Tibial nerve (tissue), 4 donors: ENCODE measurements at regions not wholly inside any gene's neighbourhood (a gene's known extent, or its start where the extent isn't known, plus 50 kb on each side); places are given as distances from the start of the nearest gene placed in this dataset.
A peak's percentile ranks its signal among the peaks of the same experiment; 100 is the strongest.

Source experiments
- DNase-seq, 2 donors: peaks; one replicate each; pipeline ENCODE4 v3.0.0-alpha.2; 2019; ENCODE audit warnings: low spot score in 2 of 2
- H3K27ac ChIP-seq, 4 donors: fragments of 200-600 bp; sonication (generic) in 3 of 4; one replicate each; pipeline ENCODE4 v1.5.1; 2017 to 2019; ENCODE audit warnings: mild to moderate bottlenecking in 1 of 4
- H3K27me3 ChIP-seq, 2 donors: fragments of 200-600 bp; sonication (generic) in 1 of 2; one replicate each; pipeline versions ENCODE4 v1.5.1 to v1.6.0; 2017 to 2019
- H3K36me3 ChIP-seq, 3 donors: fragments of 200-600 bp; sonication (generic); one replicate each; pipeline ENCODE4 v1.5.1; 2018 to 2019
- H3K4me1 ChIP-seq, 4 donors: fragments of 200-600 bp; sonication (generic) in 3 of 4; one replicate each; pipeline ENCODE4 v1.5.1; 2017 to 2019
- H3K4me3 ChIP-seq, 4 donors: fragments of 200-600 bp; sonication (generic) in 3 of 4; one replicate each; pipeline ENCODE4 v1.5.1; 2017 to 2019; ENCODE audit warnings: mild to moderate bottlenecking in 1 of 4, moderate library complexity in 1 of 4
- H3K9me3 ChIP-seq, 4 donors: fragments of 200-600 bp; sonication (generic) in 3 of 4; one replicate each; pipeline ENCODE4 v1.5.1; 2017 to 2019
- EP300 ChIP-seq, 2 donors: sonication (generic); formaldehyde crosslinking; IDR thresholded peaks; one replicate each; pipeline ENCODE4 v1.6.1; 2017; ENCODE audit warnings: antibody characterized with exemption in 2 of 2, mild to moderate bottlenecking in 1 of 2
- POLR2A ChIP-seq, 2 donors: fragments of 450-650 bp; IDR thresholded peaks; one replicate each; pipeline ENCODE4 v1.6.1; 2017; ENCODE audit warnings: antibody characterized with exemption in 2 of 2, mild to moderate bottlenecking in 2 of 2, moderate library complexity in 2 of 2
- WGBS, 2 donors: methylation state at CpG; one replicate each; pipeline ENCODE4 v1.1.5; 2018; 5-methylcytosine and 5-hydroxymethylcytosine counted together
- TF ChIP-seq, protein P1 (sequence below), 5 experiments: fragments of 200-600 bp in 3 of 5; fragments of 450-650 bp in 2 of 5; sonication (generic) in 3 of 5; IDR thresholded peaks; one replicate each; pipeline ENCODE4 v1.5.1; 2016 to 2019; ENCODE audit warnings: antibody characterized with exemption in 5 of 5, mild to moderate bottlenecking in 3 of 5, moderate library complexity in 2 of 5

DNA sequence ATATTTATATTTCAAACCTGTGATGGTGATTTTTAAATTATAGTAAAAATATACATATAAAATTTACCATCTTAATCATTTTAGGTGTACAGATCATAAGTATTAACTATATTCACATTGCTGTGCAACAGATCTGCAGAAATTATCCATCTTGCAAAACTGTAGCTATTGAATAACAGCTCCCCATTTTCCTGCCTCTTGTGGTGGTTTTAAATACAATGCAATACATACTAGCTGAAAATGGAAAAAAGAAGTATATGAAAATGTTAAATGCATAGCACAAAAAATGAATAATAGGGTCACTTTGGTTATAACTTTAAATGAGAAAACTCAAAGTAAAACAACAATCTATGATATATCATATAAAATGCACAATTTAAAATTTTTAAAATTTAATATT, 130.9 kb upstream of the VPREB1 start:
- H3K9me3 ChIP-seq = no peaks in the 10 kb centered on the region
- no peaks in the 10 kb centered on the region for H3K36me3 ChIP-seq
- no peaks in the 10 kb centered on the region for H3K4me1 ChIP-seq

DNA sequence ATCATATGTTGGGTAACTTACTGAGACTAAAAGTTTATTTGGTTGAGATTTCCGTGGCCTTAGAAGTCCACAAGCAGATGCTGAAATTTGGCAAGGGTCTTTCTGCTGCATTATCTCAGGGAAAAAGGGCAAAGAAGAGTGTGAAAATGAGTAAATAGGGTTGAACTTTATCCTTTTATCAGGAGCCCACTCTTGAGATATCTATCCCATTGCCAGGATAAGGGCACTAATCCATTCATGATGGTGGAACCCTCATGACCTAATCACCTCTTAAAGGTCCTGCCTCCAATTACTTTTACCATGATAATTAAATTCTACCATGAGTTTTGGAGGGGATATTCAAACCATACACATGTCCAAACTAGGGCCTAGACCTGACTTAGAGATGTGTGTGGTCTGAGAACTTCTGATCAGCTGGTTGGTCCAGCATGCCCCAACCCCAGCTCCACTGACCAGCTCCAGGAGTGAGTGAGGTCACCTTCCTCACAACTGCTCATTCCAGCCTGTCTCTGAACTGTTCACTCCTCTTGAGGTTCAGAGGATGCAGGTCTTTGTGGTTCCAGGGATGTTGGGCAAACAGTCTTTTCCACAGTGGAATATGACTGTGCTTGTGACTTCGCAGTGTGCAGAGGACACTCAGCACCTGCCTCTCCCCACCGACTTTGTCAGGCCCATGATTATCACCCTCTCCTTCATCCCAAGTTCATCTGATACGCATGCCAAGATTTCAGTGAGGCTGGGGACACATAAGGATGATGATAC, 130.1 kb upstream of the TOP3B start:
- WGBS, 2 donors = 93 to 95% methylated on average over 4 of the region's 4 CpGs
- H3K9me3 ChIP-seq = no peaks in the 10 kb centered on the region
- no peak for DNase-seq

More for the DNA sequence above, 130.9 kb upstream of the VPREB1 start:
- Histone ChIP-seq H3K27me3 (no peaks in the 10 kb centered on the region), H3K27ac (no peak overlapping the region), H3K4me3 (no peak overlapping the region)
- TF ChIP-seq POLR2A (IDR thresholded peaks at IDR 0.05) (no peak), EP300 (IDR thresholded peaks at IDR 0.05) (no peak)
- TF ChIP-seq, protein P1, sequence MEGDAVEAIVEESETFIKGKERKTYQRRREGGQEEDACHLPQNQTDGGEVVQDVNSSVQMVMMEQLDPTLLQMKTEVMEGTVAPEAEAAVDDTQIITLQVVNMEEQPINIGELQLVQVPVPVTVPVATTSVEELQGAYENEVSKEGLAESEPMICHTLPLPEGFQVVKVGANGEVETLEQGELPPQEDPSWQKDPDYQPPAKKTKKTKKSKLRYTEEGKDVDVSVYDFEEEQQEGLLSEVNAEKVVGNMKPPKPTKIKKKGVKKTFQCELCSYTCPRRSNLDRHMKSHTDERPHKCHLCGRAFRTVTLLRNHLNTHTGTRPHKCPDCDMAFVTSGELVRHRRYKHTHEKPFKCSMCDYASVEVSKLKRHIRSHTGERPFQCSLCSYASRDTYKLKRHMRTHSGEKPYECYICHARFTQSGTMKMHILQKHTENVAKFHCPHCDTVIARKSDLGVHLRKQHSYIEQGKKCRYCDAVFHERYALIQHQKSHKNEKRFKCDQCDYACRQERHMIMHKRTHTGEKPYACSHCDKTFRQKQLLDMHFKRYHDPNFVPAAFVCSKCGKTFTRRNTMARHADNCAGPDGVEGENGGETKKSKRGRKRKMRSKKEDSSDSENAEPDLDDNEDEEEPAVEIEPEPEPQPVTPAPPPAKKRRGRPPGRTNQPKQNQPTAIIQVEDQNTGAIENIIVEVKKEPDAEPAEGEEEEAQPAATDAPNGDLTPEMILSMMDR (IDR thresholded peaks at IDR 0.05) = no peak
- no peak for DNase-seq

DNA sequence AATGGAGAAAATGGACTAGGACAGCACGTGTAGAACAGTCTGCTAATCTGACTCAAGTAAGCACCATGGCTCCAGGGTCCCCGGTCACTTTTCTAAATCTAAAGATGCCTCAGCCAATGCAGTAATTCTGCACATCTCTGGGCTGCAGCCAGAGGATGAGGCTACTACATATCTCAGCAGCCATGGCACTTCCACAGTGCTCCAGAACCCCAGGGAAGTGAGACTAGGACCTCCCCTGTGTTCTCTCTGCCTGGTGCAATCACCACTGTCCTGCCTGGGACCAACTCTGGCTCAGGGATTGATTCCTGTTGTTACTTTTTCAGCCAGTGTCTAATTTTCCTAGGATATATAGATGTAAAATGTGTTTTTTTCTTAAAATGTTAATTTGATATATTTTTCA, 129.4 kb upstream of the TOP3B start:
- no peaks in the 10 kb centered on the region for H3K27me3 ChIP-seq
- WGBS, 2 donors = 84 to 88% methylated on average over 2 of the region's 2 CpGs
- TF ChIP-seq EP300 (IDR thresholded peaks at IDR 0.05) (no peak), POLR2A (IDR thresholded peaks at IDR 0.05) (no peak)
- TF ChIP-seq, protein P1 (IDR thresholded peaks at IDR 0.05) = no peak
- H3K27ac ChIP-seq = no peak overlapping the region
- H3K9me3 ChIP-seq = no peaks in the 10 kb centered on the region
- DNase-seq = no peak
- H3K36me3 ChIP-seq = no peaks in the 10 kb centered on the region
- no peaks in the 10 kb centered on the region for H3K4me1 ChIP-seq
- H3K4me3 ChIP-seq = no peak overlapping the region

More for the DNA sequence above, 130.1 kb upstream of the TOP3B start:
- no peaks in the 10 kb centered on the region for H3K27me3 ChIP-seq
- H3K4me1 ChIP-seq = no peaks in the 10 kb centered on the region
- H3K27ac ChIP-seq = no peak overlapping the region
- H3K36me3 ChIP-seq = no peaks in the 10 kb centered on the region
- TF ChIP-seq, protein P1 (IDR thresholded peaks at IDR 0.05) = no peak
- TF ChIP-seq EP300 (IDR thresholded peaks at IDR 0.05) (no peak), POLR2A (IDR thresholded peaks at IDR 0.05) (no peak)
- H3K4me3 ChIP-seq = no peak overlapping the region

DNA sequence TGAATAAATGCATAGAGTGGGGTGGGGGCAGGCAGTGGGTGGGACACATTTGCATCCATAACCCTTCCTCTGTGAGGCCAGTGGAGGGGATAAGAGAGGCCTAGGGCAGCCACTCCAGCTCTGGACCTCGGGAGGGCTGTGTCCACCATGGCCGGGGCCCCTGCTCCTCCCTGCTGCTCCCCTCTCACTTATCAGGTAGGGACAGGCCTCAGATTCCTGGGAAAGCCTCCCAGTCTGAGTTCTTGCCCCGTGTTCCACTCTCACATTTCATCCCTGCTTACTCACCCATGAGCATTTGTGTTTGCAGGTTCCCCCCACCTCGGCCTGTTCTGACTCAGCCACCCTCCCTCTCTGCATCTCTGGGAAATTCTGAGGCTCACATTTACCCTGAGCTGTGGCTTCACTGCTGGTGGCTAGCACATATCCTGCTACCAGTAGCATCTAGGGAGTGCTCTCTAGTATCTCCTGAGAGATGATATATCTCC, 128.7 kb upstream of the TOP3B start:
- 50 to 54% methylated on average over 4 of the region's 4 CpGs for WGBS, 2 donors
- Histone ChIP-seq H3K4me3 (no peak overlapping the region), H3K9me3 (no peaks in the 10 kb centered on the region), H3K36me3 (no peaks in the 10 kb centered on the region), H3K27me3 (no peaks in the 10 kb centered on the region), H3K27ac (no peak overlapping the region), H3K4me1 (no peaks in the 10 kb centered on the region)
- TF ChIP-seq EP300 (IDR thresholded peaks at IDR 0.05) (no peak), POLR2A (IDR thresholded peaks at IDR 0.05) (no peak)
- TF ChIP-seq, protein P1 (IDR thresholded peaks at IDR 0.05) = no peak
- no peak for DNase-seq

DNA sequence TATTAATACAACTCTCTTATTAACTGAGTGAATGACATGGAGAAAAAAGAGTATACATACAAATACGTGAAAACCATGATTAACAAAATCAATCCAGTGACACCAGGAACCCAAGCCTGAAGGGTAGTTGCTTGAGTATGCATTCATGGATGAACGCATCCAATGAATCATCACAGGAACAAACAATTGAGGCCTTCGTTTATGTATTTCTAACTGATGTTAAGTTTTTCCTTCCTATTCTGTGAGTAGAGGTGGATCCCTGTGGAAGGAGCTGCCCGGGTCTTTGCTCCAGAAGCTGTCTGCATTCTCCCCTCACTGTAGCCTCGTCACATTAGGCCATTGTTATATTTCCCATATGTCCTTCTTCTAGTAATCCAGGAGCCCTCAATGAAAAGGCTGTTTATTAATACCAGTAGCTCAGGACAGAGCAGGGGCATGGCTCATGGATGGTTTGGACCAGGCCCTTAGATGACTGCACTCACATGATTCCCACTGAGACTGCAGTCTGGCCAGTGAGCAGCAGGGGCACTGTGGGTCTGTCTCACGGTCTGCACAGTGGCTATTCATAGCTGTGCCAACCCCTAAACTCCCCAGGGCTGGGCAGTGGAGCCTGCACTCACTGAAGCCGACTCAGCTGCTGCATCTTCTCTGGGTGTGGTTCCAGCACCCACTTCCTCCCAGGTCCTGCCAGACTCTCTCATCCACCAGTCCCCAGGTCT, 128.1 kb upstream of the TOP3B start:
- H3K4me3 ChIP-seq = no peak overlapping the region
- no peaks in the 10 kb centered on the region for H3K27me3 ChIP-seq
- no peak for TF ChIP-seq EP300 (IDR thresholded peaks at IDR 0.05)
- TF ChIP-seq, protein P1 (IDR thresholded peaks at IDR 0.05) = peak; percentile 21 to 72 (median 34)
- WGBS, 2 donors = 52 to 53% methylated on average over 7 of the region's 7 CpGs
- H3K9me3 ChIP-seq = no peaks in the 10 kb centered on the region
- no peak for DNase-seq
- H3K4me1 ChIP-seq = no peaks in the 10 kb centered on the region
- no peaks in the 10 kb centered on the region for H3K36me3 ChIP-seq
- H3K27ac ChIP-seq = no peak overlapping the region
